ENCODE measurements at regions not wholly inside any gene's neighbourhood (a gene's known extent, or its start where the extent isn't known, plus 50 kb on each side); places are given as distances from the start of the nearest gene placed in this dataset.
"Not testable (repeated sequence)": the region's sequence is repeated elsewhere in the genome, so short reads cannot be mapped to it uniquely, and the experiment has no call there.

GRCh38 chr5:25448646-25449045 lies 803.9 kb upstream of the CDH10 start:
- TF ChIP-seq, protein P1, sequence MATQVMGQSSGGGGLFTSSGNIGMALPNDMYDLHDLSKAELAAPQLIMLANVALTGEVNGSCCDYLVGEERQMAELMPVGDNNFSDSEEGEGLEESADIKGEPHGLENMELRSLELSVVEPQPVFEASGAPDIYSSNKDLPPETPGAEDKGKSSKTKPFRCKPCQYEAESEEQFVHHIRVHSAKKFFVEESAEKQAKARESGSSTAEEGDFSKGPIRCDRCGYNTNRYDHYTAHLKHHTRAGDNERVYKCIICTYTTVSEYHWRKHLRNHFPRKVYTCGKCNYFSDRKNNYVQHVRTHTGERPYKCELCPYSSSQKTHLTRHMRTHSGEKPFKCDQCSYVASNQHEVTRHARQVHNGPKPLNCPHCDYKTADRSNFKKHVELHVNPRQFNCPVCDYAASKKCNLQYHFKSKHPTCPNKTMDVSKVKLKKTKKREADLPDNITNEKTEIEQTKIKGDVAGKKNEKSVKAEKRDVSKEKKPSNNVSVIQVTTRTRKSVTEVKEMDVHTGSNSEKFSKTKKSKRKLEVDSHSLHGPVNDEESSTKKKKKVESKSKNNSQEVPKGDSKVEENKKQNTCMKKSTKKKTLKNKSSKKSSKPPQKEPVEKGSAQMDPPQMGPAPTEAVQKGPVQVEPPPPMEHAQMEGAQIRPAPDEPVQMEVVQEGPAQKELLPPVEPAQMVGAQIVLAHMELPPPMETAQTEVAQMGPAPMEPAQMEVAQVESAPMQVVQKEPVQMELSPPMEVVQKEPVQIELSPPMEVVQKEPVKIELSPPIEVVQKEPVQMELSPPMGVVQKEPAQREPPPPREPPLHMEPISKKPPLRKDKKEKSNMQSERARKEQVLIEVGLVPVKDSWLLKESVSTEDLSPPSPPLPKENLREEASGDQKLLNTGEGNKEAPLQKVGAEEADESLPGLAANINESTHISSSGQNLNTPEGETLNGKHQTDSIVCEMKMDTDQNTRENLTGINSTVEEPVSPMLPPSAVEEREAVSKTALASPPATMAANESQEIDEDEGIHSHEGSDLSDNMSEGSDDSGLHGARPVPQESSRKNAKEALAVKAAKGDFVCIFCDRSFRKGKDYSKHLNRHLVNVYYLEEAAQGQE (IDR thresholded peaks at IDR 0.05; ENCODE audit: insufficient replicate concordance, low read depth) = no peak
- no peak for TF ChIP-seq SPI1 (IDR thresholded peaks at IDR 0.05; ENCODE audit: borderline replicate concordance, low read depth)
- TF ChIP-seq CTCF (IDR thresholded peaks at IDR 0.05; ENCODE audit: insufficient read depth, low read length) = no peak
- no peak for TF ChIP-seq GABPA (IDR thresholded peaks at IDR 0.05; ENCODE audit: low read depth)
- no peak for TF ChIP-seq POLR2AphosphoS5 (IDR thresholded peaks at IDR 0.05; ENCODE audit: low read depth)
- Histone ChIP-seq H3K27me3 (ENCODE audit: insufficient read depth, poor library complexity, severe bottlenecking) (no peaks in the 10 kb centered on the region), H3K27ac (replicated peaks) (no peak overlapping the region), H3K4me3 (replicated peaks; ENCODE audit: insufficient read depth, low read length) (no peak overlapping the region)
- DNase-seq (ENCODE audit: low read depth in 1 of 2, low spot score in 1 of 2) = no peak

DNA sequence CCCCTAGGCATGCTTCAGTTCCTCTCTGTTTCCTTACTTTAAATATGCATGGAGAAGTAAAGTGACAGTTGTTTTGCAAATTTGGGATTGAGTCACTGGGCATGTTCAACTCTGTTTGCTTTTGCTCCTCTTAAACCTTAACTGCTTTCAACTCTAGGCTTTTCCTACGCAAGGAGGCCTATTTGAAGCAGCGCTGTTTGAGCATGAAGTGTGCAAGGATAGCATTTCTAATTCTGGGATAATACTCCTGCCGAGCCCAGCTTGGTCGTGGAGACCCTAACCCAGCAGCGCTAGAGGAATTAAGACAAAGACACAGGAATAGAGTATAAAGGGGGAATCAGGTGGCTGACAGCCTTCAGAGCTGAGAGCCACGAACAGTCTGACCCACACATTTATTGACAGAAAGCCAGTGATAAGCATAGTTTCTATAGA lies 803.4 kb upstream of the CDH10 start:
- Histone ChIP-seq H3K4me3 (replicated peaks; ENCODE audit: insufficient read depth, low read length) (no peak overlapping the region), H3K27me3 (ENCODE audit: insufficient read depth, poor library complexity, severe bottlenecking) (no peaks in the 10 kb centered on the region), H3K27ac (replicated peaks) (no peak overlapping the region)
- no peak for DNase-seq (ENCODE audit: low read depth in 1 of 2, low spot score in 1 of 2)
- TF ChIP-seq, protein P1 (IDR thresholded peaks at IDR 0.05; ENCODE audit: insufficient replicate concordance, low read depth) = no peak
- no peak for TF ChIP-seq SPI1 (IDR thresholded peaks at IDR 0.05; ENCODE audit: borderline replicate concordance, low read depth)
- no peak for TF ChIP-seq GABPA (IDR thresholded peaks at IDR 0.05; ENCODE audit: low read depth)
- no peak for TF ChIP-seq CTCF (IDR thresholded peaks at IDR 0.05; ENCODE audit: insufficient read depth, low read length)
- TF ChIP-seq POLR2AphosphoS5 (IDR thresholded peaks at IDR 0.05; ENCODE audit: low read depth) = no peak

DNA sequence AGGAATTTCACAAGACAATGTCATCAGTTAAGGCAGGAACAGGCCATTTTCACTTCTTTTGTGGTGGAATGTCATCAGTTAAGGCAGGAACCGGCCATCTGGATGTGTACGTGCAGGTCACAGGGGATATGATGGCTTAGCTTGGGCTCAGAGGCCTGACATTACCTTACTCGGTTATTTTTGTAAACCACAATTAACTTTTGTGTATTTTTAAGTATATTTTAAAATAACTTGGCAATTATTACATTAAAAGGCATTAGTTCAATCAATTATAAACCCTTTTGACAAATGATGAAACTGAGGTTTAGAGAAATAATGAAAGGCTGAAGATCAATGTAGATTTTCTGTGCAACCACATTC lies 801.3 kb upstream of the CDH10 start:
- H3K27me3 ChIP-seq (ENCODE audit: insufficient read depth, poor library complexity, severe bottlenecking); H3K4me3 ChIP-seq (replicated peaks; ENCODE audit: insufficient read depth, low read length); DNase-seq (ENCODE audit: low read depth in 1 of 2, low spot score in 1 of 2); H3K27ac ChIP-seq (replicated peaks): not testable (repeated sequence)

DNA sequence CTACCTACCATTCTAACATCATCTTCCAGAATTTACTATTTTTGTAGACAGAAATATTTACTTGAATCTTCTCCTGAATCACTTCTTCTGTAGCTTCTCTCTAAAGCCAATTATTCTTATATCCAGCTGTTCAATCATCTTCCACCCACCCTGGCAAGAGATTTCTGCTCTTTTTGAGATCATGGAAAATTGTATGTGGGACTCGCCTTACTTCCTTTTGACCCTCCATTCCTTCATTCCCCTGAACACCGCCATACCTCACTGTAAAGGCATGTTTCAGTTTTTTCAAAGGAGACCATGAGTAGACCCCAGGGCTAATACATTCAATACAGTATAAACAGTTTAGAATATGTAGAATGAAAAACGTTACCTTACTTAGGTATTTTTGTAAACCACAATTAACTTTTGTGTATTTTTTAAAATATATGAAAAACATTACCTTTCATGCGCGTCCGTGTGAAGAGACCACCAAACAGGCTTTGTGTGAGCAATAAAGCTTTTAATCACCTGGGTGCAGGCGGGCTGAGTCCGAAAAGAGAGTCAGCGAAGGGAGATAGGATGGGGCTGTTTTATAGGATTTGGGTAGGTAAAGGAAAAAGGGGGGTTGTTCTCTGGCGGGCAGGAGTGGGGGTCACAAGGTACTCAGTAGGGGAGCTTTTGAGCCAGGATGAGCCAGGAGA lies 800.7 kb upstream of the CDH10 start:
- not testable (repeated sequence) for H3K27ac ChIP-seq (replicated peaks); H3K4me3 ChIP-seq (replicated peaks; ENCODE audit: insufficient read depth, low read length); H3K27me3 ChIP-seq (ENCODE audit: insufficient read depth, poor library complexity, severe bottlenecking); DNase-seq (ENCODE audit: low read depth in 1 of 2, low spot score in 1 of 2)

DNA sequence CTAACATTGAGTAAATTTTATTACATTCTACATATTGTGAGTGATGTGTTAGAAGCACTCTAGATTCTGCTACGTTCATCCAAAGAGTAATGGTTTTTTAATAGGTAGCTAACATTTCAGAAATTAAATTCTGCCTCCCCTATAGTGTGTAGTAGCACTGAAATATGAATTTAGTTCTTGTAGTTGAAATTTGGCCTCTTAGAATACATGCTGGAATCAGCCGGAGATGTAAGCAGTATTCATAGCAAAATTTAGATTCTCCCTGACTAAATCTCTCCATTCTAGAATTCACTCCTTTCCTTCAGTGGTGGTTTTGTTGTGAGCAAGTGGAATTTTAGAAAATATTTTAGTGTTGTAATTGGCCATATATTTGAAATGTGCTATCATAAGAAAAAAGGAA lies 799.9 kb upstream of the CDH10 start:
- TF ChIP-seq CTCF (IDR thresholded peaks at IDR 0.05; ENCODE audit: insufficient read depth, low read length) (no peak), GABPA (IDR thresholded peaks at IDR 0.05; ENCODE audit: low read depth) (no peak), SPI1 (IDR thresholded peaks at IDR 0.05; ENCODE audit: borderline replicate concordance, low read depth) (no peak), POLR2AphosphoS5 (IDR thresholded peaks at IDR 0.05; ENCODE audit: low read depth) (no peak)
- TF ChIP-seq, protein P1 (IDR thresholded peaks at IDR 0.05; ENCODE audit: insufficient replicate concordance, low read depth) = no peak
- Histone ChIP-seq H3K4me3 (replicated peaks; ENCODE audit: insufficient read depth, low read length) (no peak overlapping the region), H3K27me3 (ENCODE audit: insufficient read depth, poor library complexity, severe bottlenecking) (no peaks in the 10 kb centered on the region), H3K27ac (replicated peaks) (no peak overlapping the region)
- no peak for DNase-seq (ENCODE audit: low read depth in 1 of 2, low spot score in 1 of 2)

Measured in HL-60 (cell line).